ENCODE measurements at regions not wholly inside any gene's neighbourhood (a gene's known extent, or its start where the extent isn't known, plus 50 kb on each side); places are given as distances from the start of the nearest gene placed in this dataset.

- H3K4me3 ChIP-seq (ENCODE audit: low read depth, low read length) = no peak overlapping the region
- in situ Hi-C loops (cut with HindIII; ENCODE audit: low sequenced_read_pairs) = no loop called here
- no peak for TF ChIP-seq CTCF (IDR thresholded peaks at IDR 0.05; ENCODE audit: low read depth, low read length)
- no peak for DNase-seq (ENCODE audit: low read depth, low spot score)
Measured at GRCh38 chr10:28781296-28781695, 104.0 kb downstream of the BAMBI start.

DNA sequence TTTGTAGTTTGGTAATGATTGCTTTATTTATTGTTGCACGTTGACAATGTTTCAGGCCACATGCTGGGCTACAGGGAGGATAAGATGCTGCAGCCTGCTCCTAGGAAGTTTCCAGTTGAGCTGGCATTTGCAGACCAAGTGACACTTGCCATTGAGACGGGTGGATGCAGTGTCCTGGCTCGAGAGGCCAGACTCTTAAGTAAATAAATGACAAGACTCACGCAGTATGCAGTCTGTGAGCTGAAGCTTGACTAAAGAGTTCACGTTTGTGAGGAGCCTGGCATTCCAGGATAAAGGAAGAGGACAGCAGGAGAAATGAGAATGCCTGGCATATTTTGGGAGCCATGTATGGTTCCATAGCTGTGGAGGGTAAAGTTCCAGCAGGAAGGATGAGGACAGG lies 105.8 kb downstream of the BAMBI start:
- in situ Hi-C loops (cut with HindIII; ENCODE audit: low sequenced_read_pairs) = no loop called here
- TF ChIP-seq CTCF (IDR thresholded peaks at IDR 0.05; ENCODE audit: low read depth, low read length) = no peak
- DNase-seq (ENCODE audit: low read depth, low spot score) = no peak

GRCh38 chr10:28785018-28785417 lies 107.7 kb downstream of the BAMBI start:
- H3K4me3 ChIP-seq (ENCODE audit: low read depth, low read length) = no peak overlapping the region
- in situ Hi-C loops (cut with HindIII; ENCODE audit: low sequenced_read_pairs) = no loop called here
- DNase-seq (ENCODE audit: low read depth, low spot score) = no peak
- no peak for TF ChIP-seq CTCF (IDR thresholded peaks at IDR 0.05; ENCODE audit: low read depth, low read length)

More for the DNA sequence above, 105.8 kb downstream of the BAMBI start:
- H3K4me3 ChIP-seq (ENCODE audit: low read depth, low read length) = no peak overlapping the region

DNA sequence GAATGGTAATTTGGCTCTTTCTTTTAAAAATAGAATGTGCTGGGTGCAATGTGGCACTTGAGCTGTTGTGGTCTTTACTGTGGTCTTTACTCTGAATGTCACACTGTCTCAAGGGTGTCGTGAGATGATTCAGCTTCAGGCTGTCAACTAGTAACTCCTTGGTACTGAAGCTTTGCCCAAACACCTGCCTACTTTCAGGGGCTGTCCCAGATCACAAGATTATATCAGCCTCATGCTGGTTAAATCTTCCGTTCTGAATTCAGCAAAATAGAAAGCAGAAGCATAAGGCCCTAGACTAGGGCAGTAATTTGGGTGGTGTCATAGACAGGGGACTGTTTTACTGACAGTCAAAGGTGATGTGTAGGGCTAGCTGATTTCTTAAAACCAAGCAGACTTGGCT lies 110.9 kb downstream of the BAMBI start:
- in situ Hi-C loops (cut with HindIII; ENCODE audit: low sequenced_read_pairs) = no loop called here
- no peak for DNase-seq (ENCODE audit: low read depth, low spot score)
- no peak overlapping the region for H3K4me3 ChIP-seq (ENCODE audit: low read depth, low read length)
- TF ChIP-seq CTCF (IDR thresholded peaks at IDR 0.05; ENCODE audit: low read depth, low read length) = no peak

DNA sequence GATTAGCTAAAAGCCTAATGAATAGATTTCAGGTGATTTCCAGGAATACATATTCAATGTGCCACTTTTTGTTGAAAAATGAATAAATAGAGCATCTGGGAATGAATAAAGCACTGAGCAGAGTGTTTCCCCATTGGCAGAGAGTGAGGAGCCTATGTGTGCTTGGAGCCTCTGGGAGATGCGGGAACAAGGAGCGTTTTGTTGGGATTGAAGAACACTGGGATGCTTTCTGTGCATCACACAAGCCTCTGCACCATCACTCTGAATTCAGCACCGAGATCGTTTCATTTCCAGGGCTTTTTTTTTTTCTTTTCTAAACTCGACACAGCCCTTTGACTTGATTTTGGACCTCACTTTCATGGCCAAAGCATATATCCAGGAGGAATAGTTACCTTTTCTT lies 111.4 kb downstream of the BAMBI start:
- TF ChIP-seq CTCF (IDR thresholded peaks at IDR 0.05; ENCODE audit: low read depth, low read length) = no peak
- in situ Hi-C loops (cut with HindIII; ENCODE audit: low sequenced_read_pairs) = no loop called here
- no peak for DNase-seq (ENCODE audit: low read depth, low spot score)
- no peak overlapping the region for H3K4me3 ChIP-seq (ENCODE audit: low read depth, low read length)

GRCh38 chr10:28790146-28790545 lies 112.8 kb downstream of the BAMBI start:
- TF ChIP-seq CTCF (IDR thresholded peaks at IDR 0.05; ENCODE audit: low read depth, low read length) = no peak
- DNase-seq (ENCODE audit: low read depth, low spot score) = no peak
- in situ Hi-C loops (cut with HindIII; ENCODE audit: low sequenced_read_pairs) = no loop called here
- H3K4me3 ChIP-seq (ENCODE audit: low read depth, low read length) = no peak overlapping the region

GRCh38 chr10:28793482-28793881 lies 116.2 kb downstream of the BAMBI start:
- in situ Hi-C loops (cut with HindIII; ENCODE audit: low sequenced_read_pairs) = no loop called here
- H3K4me3 ChIP-seq (ENCODE audit: low read depth, low read length) = no peak overlapping the region
- no peak for TF ChIP-seq CTCF (IDR thresholded peaks at IDR 0.05; ENCODE audit: low read depth, low read length)
- no peak for DNase-seq (ENCODE audit: low read depth, low spot score)
